GM18502 (cell line): ENCODE measurements at regions not wholly inside any gene's neighbourhood (a gene's known extent, or its start where the extent isn't known, plus 50 kb on each side); places are given as distances from the start of the nearest gene placed in this dataset.

Experiments used
- ATAC-seq: cut with Tn5 transposase; IDR thresholded peaks from one replicate; pipeline ENCODE4 v1.9.1; 2021; ENCODE audit warnings: mild to moderate bottlenecking; ENCODE audit not compliant: unreplicated experiment, poor library complexity

DNA sequence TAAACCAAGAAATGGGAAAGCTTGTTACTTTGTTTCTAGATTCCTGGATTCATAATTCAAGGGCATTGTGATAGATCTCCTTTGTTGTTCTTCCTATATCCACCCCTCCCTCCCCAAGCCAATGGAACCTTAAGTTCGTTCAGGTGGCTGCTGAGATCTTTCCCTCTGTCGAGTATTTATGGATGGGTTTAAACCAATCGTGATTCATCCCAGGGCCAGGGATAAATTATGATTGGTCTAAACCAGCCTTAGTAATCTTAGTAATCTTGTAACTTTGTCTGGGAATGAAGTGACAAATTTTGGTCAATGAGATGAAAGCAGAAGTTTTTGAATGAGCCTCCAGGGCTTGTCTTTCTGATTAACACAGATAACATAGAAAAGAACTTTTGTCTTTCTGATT lies 56.1 kb upstream of the PCED1B start:
- ATAC-seq, result no peak

DNA sequence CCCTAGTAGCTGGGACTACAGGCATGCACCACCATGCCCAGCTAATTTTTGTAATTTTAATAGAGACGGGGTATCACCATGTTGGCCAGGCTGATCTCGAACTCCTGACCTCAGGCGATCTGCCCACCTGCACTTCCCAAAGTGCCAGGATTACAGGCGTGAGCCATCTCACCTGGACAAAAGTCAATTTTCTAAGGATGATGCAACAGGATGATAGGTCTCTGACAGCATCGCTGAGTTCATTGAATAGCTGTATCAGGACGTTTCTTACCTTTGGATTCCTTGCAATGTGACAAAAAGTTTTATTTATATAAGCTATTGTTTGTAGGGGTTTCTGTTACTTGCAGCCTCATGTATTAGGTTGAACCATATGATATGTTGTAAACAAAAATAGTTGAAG lies 55.5 kb upstream of the PCED1B start:
- no peak for ATAC-seq

DNA sequence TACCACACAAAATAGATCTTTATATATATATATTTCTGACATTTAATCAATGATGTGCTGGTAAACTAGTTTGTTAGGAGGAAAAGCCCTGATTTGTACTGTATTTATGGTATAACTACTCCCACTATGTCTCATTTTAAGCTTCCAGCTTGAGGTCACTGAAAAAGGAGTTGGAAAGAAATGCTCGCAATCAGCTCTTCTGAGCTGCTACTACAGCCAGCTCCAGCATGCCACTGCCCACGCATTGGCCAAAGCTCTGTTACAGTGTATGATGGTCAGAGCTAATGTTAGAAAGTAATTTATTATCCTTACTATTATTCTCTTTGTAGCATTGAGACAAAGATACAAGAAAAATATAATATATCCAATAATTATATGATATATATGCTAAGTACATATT lies 55.0 kb upstream of the PCED1B start:
- no peak for ATAC-seq

DNA sequence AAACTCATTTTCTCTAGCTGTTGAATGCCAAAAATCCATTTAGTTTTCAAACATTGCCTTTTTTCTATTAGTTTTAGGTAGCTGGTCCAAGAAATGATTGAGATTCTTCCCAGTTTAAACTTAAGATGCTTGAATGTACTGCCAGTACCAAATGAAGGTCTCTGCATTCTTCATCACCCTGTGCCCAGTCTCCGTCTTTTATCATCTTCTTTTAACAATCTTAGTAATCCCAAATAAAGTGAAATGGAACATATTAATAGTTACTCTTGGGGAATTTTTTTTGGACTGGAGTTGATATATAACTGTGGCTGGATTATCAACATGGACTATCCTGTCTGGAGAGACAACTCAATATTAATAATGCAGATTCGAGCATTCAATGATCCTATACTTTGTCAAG lies 54.1 kb upstream of the PCED1B start:
- ATAC-seq, result no peak

DNA sequence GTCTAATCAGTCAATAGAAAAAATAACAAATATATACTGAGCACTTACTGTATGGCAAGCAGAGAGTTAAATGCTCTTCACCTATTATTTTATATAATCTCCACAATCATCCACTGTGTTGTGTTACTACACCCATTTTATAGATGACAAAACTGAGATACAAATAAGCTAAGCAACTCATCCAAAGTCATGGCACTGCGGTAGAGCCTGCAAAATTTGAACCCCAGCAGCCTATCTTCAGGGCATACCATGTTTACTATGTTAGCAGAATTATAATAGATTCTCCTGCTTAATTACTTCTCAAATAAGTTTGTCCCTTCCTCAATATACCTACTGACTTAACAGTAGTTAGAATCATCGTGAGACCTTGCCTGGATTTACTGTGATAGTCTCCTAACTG lies 53.6 kb upstream of the PCED1B start:
- ATAC-seq, result no peak

GRCh38 chr12:47026291-47026690 lies 53.1 kb upstream of the PCED1B start:
- no peak for ATAC-seq
